ENCODE measurements at regions not wholly inside any gene's neighbourhood (a gene's known extent, or its start where the extent isn't known, plus 50 kb on each side); places are given as distances from the start of the nearest gene placed in this dataset.

GRCh38 chr2:167388901-167389300, 500.6 kb downstream of the XIRP2 start:
- Histone ChIP-seq H3K4me1 (ENCODE audit: control insufficient read depth, insufficient read depth, low read length) (no peaks in the 10 kb centered on the region), H3K27me3 (replicated peaks; ENCODE audit: control insufficient read depth, insufficient read depth, low read length) (no peaks in the 10 kb centered on the region), H3K9me3 (ENCODE audit: control insufficient read depth, low read length) (no peaks in the 10 kb centered on the region), H3K4me3 (ENCODE audit: low read length) (no peak overlapping the region), H3K9ac (ENCODE audit: low read length) (no peak overlapping the region), H3K36me3 (ENCODE audit: control insufficient read depth, insufficient read depth, low read length, severe bottlenecking) (no peaks in the 10 kb centered on the region)
- DNase-seq (ENCODE audit: low read depth): no peak

GRCh38 chr2:167388497-167388896, 500.2 kb downstream of the XIRP2 start:
- H3K9ac ChIP-seq (ENCODE audit: low read length): no peak overlapping the region
- DNase-seq (ENCODE audit: low read depth): no peak
- no peaks in the 10 kb centered on the region for H3K36me3 ChIP-seq (ENCODE audit: control insufficient read depth, insufficient read depth, low read length, severe bottlenecking)
- H3K4me1 ChIP-seq (ENCODE audit: control insufficient read depth, insufficient read depth, low read length): no peaks in the 10 kb centered on the region
- H3K4me3 ChIP-seq (ENCODE audit: low read length): no peak overlapping the region
- no peaks in the 10 kb centered on the region for H3K9me3 ChIP-seq (ENCODE audit: control insufficient read depth, low read length)
- no peaks in the 10 kb centered on the region for H3K27me3 ChIP-seq (replicated peaks; ENCODE audit: control insufficient read depth, insufficient read depth, low read length)

- H3K27me3 ChIP-seq (replicated peaks; ENCODE audit: control insufficient read depth, insufficient read depth, low read length): no peaks in the 10 kb centered on the region
- H3K4me1 ChIP-seq (ENCODE audit: control insufficient read depth, insufficient read depth, low read length): no peaks in the 10 kb centered on the region
Measured at GRCh38 chr2:167386694-167387093, 498.4 kb downstream of the XIRP2 start.

GRCh38 chr2:167383610-167384194, 495.4 kb downstream of the XIRP2 start:
- H3K36me3 ChIP-seq (ENCODE audit: control insufficient read depth, insufficient read depth, low read length, severe bottlenecking): no peaks in the 10 kb centered on the region
- no peaks in the 10 kb centered on the region for H3K27me3 ChIP-seq (replicated peaks; ENCODE audit: control insufficient read depth, insufficient read depth, low read length)
- H3K9me3 ChIP-seq (ENCODE audit: control insufficient read depth, low read length): no peaks in the 10 kb centered on the region
- H3K9ac ChIP-seq (ENCODE audit: low read length): no peak overlapping the region
- H3K4me3 ChIP-seq (ENCODE audit: low read length): no peak overlapping the region
- no peaks in the 10 kb centered on the region for H3K4me1 ChIP-seq (ENCODE audit: control insufficient read depth, insufficient read depth, low read length)
- DNase-seq (ENCODE audit: low read depth): no peak

More at GRCh38 chr2:167386694-167387093, 498.4 kb downstream of the XIRP2 start:
- DNase-seq (ENCODE audit: low read depth): no peak
- Histone ChIP-seq H3K9ac (ENCODE audit: low read length) (no peak overlapping the region), H3K9me3 (ENCODE audit: control insufficient read depth, low read length) (no peaks in the 10 kb centered on the region), H3K36me3 (ENCODE audit: control insufficient read depth, insufficient read depth, low read length, severe bottlenecking) (no peaks in the 10 kb centered on the region), H3K4me3 (ENCODE audit: low read length) (no peak overlapping the region)

- no peak for DNase-seq (ENCODE audit: low read depth)
- no peaks in the 10 kb centered on the region for H3K4me1 ChIP-seq (ENCODE audit: control insufficient read depth, insufficient read depth, low read length)
- no peaks in the 10 kb centered on the region for H3K9me3 ChIP-seq (ENCODE audit: control insufficient read depth, low read length)
- H3K36me3 ChIP-seq (ENCODE audit: control insufficient read depth, insufficient read depth, low read length, severe bottlenecking): no peaks in the 10 kb centered on the region
- H3K27me3 ChIP-seq (replicated peaks; ENCODE audit: control insufficient read depth, insufficient read depth, low read length): no peaks in the 10 kb centered on the region
- H3K4me3 ChIP-seq (ENCODE audit: low read length): no peak overlapping the region
- H3K9ac ChIP-seq (ENCODE audit: low read length): no peak overlapping the region
Measured at GRCh38 chr2:167381349-167381748, 493.1 kb downstream of the XIRP2 start.

GRCh38 chr2:167380555-167380954, 492.3 kb downstream of the XIRP2 start:
- Histone ChIP-seq H3K4me3 (ENCODE audit: low read length) (no peak overlapping the region), H3K4me1 (ENCODE audit: control insufficient read depth, insufficient read depth, low read length) (no peaks in the 10 kb centered on the region), H3K36me3 (ENCODE audit: control insufficient read depth, insufficient read depth, low read length, severe bottlenecking) (no peaks in the 10 kb centered on the region), H3K27me3 (replicated peaks; ENCODE audit: control insufficient read depth, insufficient read depth, low read length) (no peaks in the 10 kb centered on the region), H3K9ac (ENCODE audit: low read length) (no peak overlapping the region), H3K9me3 (ENCODE audit: control insufficient read depth, low read length) (no peaks in the 10 kb centered on the region)
- no peak for DNase-seq (ENCODE audit: low read depth)

GRCh38 chr2:167380094-167380493, 491.8 kb downstream of the XIRP2 start:
- Histone ChIP-seq H3K9me3 (ENCODE audit: control insufficient read depth, low read length) (no peaks in the 10 kb centered on the region), H3K36me3 (ENCODE audit: control insufficient read depth, insufficient read depth, low read length, severe bottlenecking) (no peaks in the 10 kb centered on the region), H3K9ac (ENCODE audit: low read length) (no peak overlapping the region), H3K27me3 (replicated peaks; ENCODE audit: control insufficient read depth, insufficient read depth, low read length) (no peaks in the 10 kb centered on the region), H3K4me3 (ENCODE audit: low read length) (no peak overlapping the region), H3K4me1 (ENCODE audit: control insufficient read depth, insufficient read depth, low read length) (no peaks in the 10 kb centered on the region)
- DNase-seq (ENCODE audit: low read depth): no peak

- H3K9ac ChIP-seq (ENCODE audit: low read length): no peak overlapping the region
- no peaks in the 10 kb centered on the region for H3K9me3 ChIP-seq (ENCODE audit: control insufficient read depth, low read length)
- H3K4me3 ChIP-seq (ENCODE audit: low read length): no peak overlapping the region
- H3K27me3 ChIP-seq (replicated peaks; ENCODE audit: control insufficient read depth, insufficient read depth, low read length): no peaks in the 10 kb centered on the region
- no peaks in the 10 kb centered on the region for H3K4me1 ChIP-seq (ENCODE audit: control insufficient read depth, insufficient read depth, low read length)
- H3K36me3 ChIP-seq (ENCODE audit: control insufficient read depth, insufficient read depth, low read length, severe bottlenecking): no peaks in the 10 kb centered on the region
- DNase-seq (ENCODE audit: low read depth): no peak
Measured at GRCh38 chr2:167369083-167369482, 480.8 kb downstream of the XIRP2 start.

GRCh38 chr2:167368371-167368770, 480.1 kb downstream of the XIRP2 start:
- no peaks in the 10 kb centered on the region for H3K27me3 ChIP-seq (replicated peaks; ENCODE audit: control insufficient read depth, insufficient read depth, low read length)
- H3K36me3 ChIP-seq (ENCODE audit: control insufficient read depth, insufficient read depth, low read length, severe bottlenecking): no peaks in the 10 kb centered on the region
- no peaks in the 10 kb centered on the region for H3K9me3 ChIP-seq (ENCODE audit: control insufficient read depth, low read length)
- no peaks in the 10 kb centered on the region for H3K4me1 ChIP-seq (ENCODE audit: control insufficient read depth, insufficient read depth, low read length)
- DNase-seq (ENCODE audit: low read depth): no peak
- no peak overlapping the region for H3K9ac ChIP-seq (ENCODE audit: low read length)
- H3K4me3 ChIP-seq (ENCODE audit: low read length): no peak overlapping the region

GRCh38 chr2:167365216-167365615, 476.9 kb downstream of the XIRP2 start:
- H3K4me3 ChIP-seq (ENCODE audit: low read length): no peak overlapping the region
- H3K4me1 ChIP-seq (ENCODE audit: control insufficient read depth, insufficient read depth, low read length): no peaks in the 10 kb centered on the region
- no peak for DNase-seq (ENCODE audit: low read depth)
- no peaks in the 10 kb centered on the region for H3K9me3 ChIP-seq (ENCODE audit: control insufficient read depth, low read length)
- no peaks in the 10 kb centered on the region for H3K36me3 ChIP-seq (ENCODE audit: control insufficient read depth, insufficient read depth, low read length, severe bottlenecking)
- no peak overlapping the region for H3K9ac ChIP-seq (ENCODE audit: low read length)
- H3K27me3 ChIP-seq (replicated peaks; ENCODE audit: control insufficient read depth, insufficient read depth, low read length): no peaks in the 10 kb centered on the region

GRCh38 chr2:167361426-167361825, 473.1 kb downstream of the XIRP2 start:
- peaks cover 3% of the 10 kb centered on the region for H3K9me3 ChIP-seq (ENCODE audit: control insufficient read depth, low read length)
- DNase-seq (ENCODE audit: low read depth): no peak
- no peaks in the 10 kb centered on the region for H3K4me1 ChIP-seq (ENCODE audit: control insufficient read depth, insufficient read depth, low read length)
- H3K4me3 ChIP-seq (ENCODE audit: low read length): no peak overlapping the region
- H3K36me3 ChIP-seq (ENCODE audit: control insufficient read depth, insufficient read depth, low read length, severe bottlenecking): no peaks in the 10 kb centered on the region
- H3K9ac ChIP-seq (ENCODE audit: low read length): no peak overlapping the region
- no peaks in the 10 kb centered on the region for H3K27me3 ChIP-seq (replicated peaks; ENCODE audit: control insufficient read depth, insufficient read depth, low read length)

GRCh38 chr2:167355821-167356220, 467.5 kb downstream of the XIRP2 start:
- Histone ChIP-seq H3K36me3 (ENCODE audit: control insufficient read depth, insufficient read depth, low read length, severe bottlenecking) (no peaks in the 10 kb centered on the region), H3K4me3 (ENCODE audit: low read length) (no peak overlapping the region), H3K27me3 (replicated peaks; ENCODE audit: control insufficient read depth, insufficient read depth, low read length) (no peaks in the 10 kb centered on the region), H3K9me3 (ENCODE audit: control insufficient read depth, low read length) (peaks cover 3% of the 10 kb centered on the region), H3K4me1 (ENCODE audit: control insufficient read depth, insufficient read depth, low read length) (no peaks in the 10 kb centered on the region), H3K9ac (ENCODE audit: low read length) (no peak overlapping the region)
- peak; percentile 4 for DNase-seq (ENCODE audit: low read depth)

Data from adipocyte (in vitro differentiated cells).